NB4 (cell line): ENCODE measurements at regions not wholly inside any gene's neighbourhood (a gene's known extent, or its start where the extent isn't known, plus 50 kb on each side); places are given as distances from the start of the nearest gene placed in this dataset.

Experiments used
- CTCF ChIP-seq: IDR thresholded peaks from one replicate; pipeline ENCODE4 v1.5.1; 2012; ENCODE audit warnings: low read depth, low read length
- POLR2A ChIP-seq: IDR thresholded peaks from 2 replicates; pipeline ENCODE4 v1.6.1; 2011; ENCODE audit warnings: mild to moderate bottlenecking; ENCODE audit not compliant: insufficient read length; ENCODE audit errors: extremely low read depth

- TF ChIP-seq CTCF (no peak), POLR2A (no peak)
Measured at GRCh38 chr18:52045946-52046675, 293.9 kb upstream of the DCC start.
